BE2C (cell line): ENCODE measurements at regions not wholly inside any gene's neighbourhood (a gene's known extent, or its start where the extent isn't known, plus 50 kb on each side); places are given as distances from the start of the nearest gene placed in this dataset.

Source experiments
- DNase-seq: peaks from one replicate; pipeline ENCODE4 v3.0.0-alpha.2; 2020
- H3K27me3 ChIP-seq: fragments of 250-450 bp; sonication (Bioruptor Pico); 2 replicates; pipeline ENCODE4 v1.5.1; 2020; ENCODE audit warnings: mild to moderate bottlenecking
- H3K36me3 ChIP-seq: fragments of 250-450 bp; sonication (Bioruptor Pico); 2 replicates; pipeline ENCODE4 v1.5.1; 2020; ENCODE audit warnings: mild to moderate bottlenecking
- H3K4me1 ChIP-seq: fragments of 250-450 bp; sonication (Bioruptor Pico); 2 replicates; pipeline ENCODE4 v1.5.1; 2020
- H3K4me3 ChIP-seq: 2 replicates; pipeline ENCODE4 v1.5.1; 2011; ENCODE audit warnings: low read depth, low read length
- H3K9me3 ChIP-seq: fragments of 250-450 bp; sonication (Bioruptor Pico); 2 replicates; pipeline ENCODE4 v1.5.1; 2020
- TF ChIP-seq, protein P1 (sequence below): IDR thresholded peaks from 2 replicates; pipeline ENCODE4 v1.5.1; 2012; ENCODE audit warnings: mild to moderate bottlenecking, low read depth, low read length

DNA sequence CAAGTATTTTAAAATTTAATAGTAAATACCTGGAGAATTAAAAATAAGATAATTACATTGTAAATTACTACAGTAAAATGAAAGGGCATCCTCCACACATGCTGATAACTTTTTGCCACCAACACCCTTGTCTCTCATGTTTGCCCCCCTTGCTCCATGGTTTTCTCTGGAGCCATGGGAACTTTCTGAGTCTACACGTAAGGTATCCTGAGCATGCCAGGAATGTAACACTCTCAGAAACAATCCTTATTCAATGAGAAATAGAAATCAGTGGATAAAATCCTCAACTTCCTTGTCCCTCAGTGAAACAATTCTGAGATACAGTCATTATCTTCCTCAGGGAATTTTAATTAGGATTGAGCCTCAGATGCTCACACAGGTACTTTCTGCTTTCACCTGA is 108.9 kb downstream of the IZUMO3 start:
- Histone ChIP-seq H3K36me3 (no peaks in the 10 kb centered on the region), H3K27me3 (no peaks in the 10 kb centered on the region)

DNA sequence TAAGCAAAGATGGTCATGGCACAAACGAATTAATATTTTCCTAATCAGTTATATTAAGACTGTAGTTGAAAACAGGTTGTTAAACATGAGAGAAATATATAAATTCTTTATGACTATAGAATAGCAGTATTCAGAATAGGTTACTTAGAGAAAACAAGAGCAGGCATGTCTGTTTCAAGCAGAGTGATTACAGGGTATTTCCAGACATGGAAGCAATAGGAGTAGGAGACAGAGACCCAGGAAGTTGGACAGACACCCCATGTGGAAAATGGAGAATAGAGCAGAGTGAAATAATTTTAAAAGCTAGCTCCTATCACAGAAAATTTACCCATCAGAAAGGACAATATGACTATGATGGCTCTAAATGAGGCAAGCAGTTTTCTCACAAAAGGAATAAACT is 111.5 kb downstream of the IZUMO3 start:
- Histone ChIP-seq H3K4me1 (no peaks in the 10 kb centered on the region), H3K36me3 (no peaks in the 10 kb centered on the region), H3K4me3 (no peak overlapping the region), H3K27me3 (no peaks in the 10 kb centered on the region), H3K9me3 (no peaks in the 10 kb centered on the region)
- no peak for DNase-seq
- TF ChIP-seq, protein P1, sequence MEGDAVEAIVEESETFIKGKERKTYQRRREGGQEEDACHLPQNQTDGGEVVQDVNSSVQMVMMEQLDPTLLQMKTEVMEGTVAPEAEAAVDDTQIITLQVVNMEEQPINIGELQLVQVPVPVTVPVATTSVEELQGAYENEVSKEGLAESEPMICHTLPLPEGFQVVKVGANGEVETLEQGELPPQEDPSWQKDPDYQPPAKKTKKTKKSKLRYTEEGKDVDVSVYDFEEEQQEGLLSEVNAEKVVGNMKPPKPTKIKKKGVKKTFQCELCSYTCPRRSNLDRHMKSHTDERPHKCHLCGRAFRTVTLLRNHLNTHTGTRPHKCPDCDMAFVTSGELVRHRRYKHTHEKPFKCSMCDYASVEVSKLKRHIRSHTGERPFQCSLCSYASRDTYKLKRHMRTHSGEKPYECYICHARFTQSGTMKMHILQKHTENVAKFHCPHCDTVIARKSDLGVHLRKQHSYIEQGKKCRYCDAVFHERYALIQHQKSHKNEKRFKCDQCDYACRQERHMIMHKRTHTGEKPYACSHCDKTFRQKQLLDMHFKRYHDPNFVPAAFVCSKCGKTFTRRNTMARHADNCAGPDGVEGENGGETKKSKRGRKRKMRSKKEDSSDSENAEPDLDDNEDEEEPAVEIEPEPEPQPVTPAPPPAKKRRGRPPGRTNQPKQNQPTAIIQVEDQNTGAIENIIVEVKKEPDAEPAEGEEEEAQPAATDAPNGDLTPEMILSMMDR: no peak

More for the DNA sequence above, 108.9 kb downstream of the IZUMO3 start:
- no peak for DNase-seq
- Histone ChIP-seq H3K4me3 (no peak overlapping the region), H3K9me3 (no peaks in the 10 kb centered on the region), H3K4me1 (no peaks in the 10 kb centered on the region)
- TF ChIP-seq, protein P1: no peak

DNA sequence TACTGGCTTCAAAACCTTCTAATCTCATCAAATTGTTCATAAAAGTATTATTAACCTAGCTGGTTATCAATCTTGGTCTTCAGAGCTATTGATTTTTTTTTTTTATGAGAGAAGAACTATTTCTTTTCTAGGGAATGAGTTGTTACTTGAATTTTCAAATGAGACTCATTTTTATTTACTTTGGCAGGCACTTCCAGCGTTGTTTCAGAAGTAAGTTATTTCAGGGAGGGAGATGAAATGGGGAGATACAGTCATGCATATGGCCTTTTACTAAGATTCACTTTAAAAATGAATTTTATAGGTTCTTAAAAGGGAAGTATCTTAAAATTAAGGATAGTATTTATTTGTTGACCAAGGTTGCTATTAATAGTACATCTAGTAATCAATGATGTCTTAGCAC is 129.6 kb downstream of the IZUMO3 start:
- Histone ChIP-seq H3K36me3 (no peaks in the 10 kb centered on the region), H3K4me3 (no peak overlapping the region), H3K27me3 (no peaks in the 10 kb centered on the region), H3K4me1 (no peaks in the 10 kb centered on the region), H3K9me3 (no peaks in the 10 kb centered on the region)
- DNase-seq: no peak
- TF ChIP-seq, protein P1: no peak

- Histone ChIP-seq H3K9me3 (no peaks in the 10 kb centered on the region), H3K4me3 (no peak overlapping the region), H3K4me1 (no peaks in the 10 kb centered on the region), H3K36me3 (no peaks in the 10 kb centered on the region), H3K27me3 (no peaks in the 10 kb centered on the region)
- DNase-seq: no peak
- TF ChIP-seq, protein P1: no peak
These were observed 132.0 kb downstream of the IZUMO3 start for GRCh38 chr9:24413651-24414050.

GRCh38 chr9:24398466-24398865 is 147.2 kb downstream of the IZUMO3 start:
- H3K27me3 ChIP-seq: no peaks in the 10 kb centered on the region
- DNase-seq: no peak
- no peaks in the 10 kb centered on the region for H3K36me3 ChIP-seq
- H3K9me3 ChIP-seq: no peaks in the 10 kb centered on the region
- TF ChIP-seq, protein P1: no peak
- no peak overlapping the region for H3K4me3 ChIP-seq
- no peaks in the 10 kb centered on the region for H3K4me1 ChIP-seq

DNA sequence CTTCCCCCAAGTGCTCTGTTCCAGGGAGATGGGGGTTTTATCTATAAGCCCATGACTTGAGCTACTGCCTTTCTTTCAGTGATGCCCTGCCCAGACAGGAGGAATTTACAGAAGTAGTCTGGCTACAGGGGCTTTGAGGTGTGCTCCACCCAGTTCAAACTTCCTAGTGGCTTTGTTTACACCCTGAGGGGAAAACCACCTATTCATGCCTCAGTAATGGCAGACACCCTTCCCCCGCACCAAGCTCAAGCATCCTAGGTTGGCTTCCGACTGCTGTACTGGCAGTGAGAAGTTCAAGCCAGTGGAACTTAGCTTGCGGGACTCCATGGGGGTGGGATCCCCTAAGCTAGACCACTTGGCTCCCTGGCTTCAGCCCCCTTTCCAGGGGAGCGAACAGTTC is 154.6 kb downstream of the IZUMO3 start:
- Histone ChIP-seq H3K9me3 (no peaks in the 10 kb centered on the region), H3K4me1 (no peaks in the 10 kb centered on the region), H3K4me3 (no peak overlapping the region), H3K36me3 (no peaks in the 10 kb centered on the region), H3K27me3 (no peaks in the 10 kb centered on the region)
- no peak for DNase-seq
- TF ChIP-seq, protein P1: no peak
